GM19455 (cell line): ENCODE measurements at regions not wholly inside any gene's neighbourhood (a gene's known extent, or its start where the extent isn't known, plus 50 kb on each side); places are given as distances from the start of the nearest gene placed in this dataset.
A peak's percentile ranks its signal among the peaks of the same experiment; 100 is the strongest.
"Not testable (repeated sequence)": the region's sequence is repeated elsewhere in the genome, so short reads cannot be mapped to it uniquely, and the experiment has no call there.

Experiments used
- ATAC-seq: cut with Tn5 transposase; IDR thresholded peaks from one replicate; pipeline ENCODE4 v1.9.1; 2021; ENCODE audit not compliant: unreplicated experiment

DNA sequence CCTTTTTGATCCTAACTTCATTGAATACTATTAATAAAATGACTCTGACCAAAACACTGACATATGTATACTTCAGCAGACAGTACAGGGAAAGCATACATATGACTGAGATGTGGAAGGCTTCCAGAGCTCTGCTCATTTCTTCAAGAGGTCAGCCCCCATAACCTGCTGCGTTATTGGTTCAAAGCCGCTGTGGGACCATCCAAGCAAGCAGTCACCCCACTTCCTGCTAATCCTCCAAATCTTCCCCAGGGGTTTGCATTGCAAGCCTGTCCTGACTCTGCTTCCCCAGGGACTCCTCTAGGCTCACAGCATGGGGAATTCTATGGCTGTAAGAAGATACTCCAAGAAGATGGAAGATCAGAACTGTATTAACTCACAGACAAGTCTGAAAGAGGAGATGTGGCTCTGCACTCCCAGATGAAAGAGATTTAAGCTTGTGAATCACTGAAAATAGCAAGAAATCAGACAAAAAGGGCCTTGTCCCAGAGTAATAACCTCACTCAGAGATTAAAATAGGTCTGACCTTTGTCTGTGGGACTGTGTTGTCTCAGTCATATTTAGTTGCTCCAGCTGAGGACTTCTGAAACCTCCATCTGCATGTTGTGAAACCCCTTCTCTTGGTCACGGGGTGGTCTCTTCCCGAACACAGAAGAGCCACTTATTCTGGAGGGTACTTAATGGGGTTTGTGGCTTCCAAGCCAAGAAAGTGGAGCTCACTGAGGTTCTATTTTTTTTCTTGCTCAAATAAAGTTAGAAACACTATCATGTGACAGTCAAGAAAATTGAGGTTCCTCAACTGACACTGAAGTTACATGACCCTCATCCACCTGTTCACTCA is 101.5 kb upstream of the MARCKS start:
- ATAC-seq: peak; percentile 76

DNA sequence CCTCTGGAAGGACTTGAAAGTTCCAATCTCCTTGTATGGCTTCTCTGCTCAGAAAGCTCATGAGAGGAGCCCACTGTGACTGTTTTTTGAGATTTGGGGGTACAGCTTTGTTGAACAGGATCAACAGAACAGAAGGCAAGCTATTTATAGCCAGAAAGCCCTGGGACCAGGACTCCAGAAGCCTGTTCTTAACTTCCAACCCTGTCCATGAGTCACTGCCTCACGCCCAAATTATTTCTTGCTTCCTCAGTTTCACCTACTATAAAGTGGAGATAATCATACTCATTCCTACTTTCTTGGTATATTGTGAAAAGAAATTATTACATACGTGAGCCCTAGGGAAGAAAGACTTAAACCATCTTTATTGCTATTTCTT is 100.9 kb upstream of the MARCKS start:
- ATAC-seq: no peak

DNA sequence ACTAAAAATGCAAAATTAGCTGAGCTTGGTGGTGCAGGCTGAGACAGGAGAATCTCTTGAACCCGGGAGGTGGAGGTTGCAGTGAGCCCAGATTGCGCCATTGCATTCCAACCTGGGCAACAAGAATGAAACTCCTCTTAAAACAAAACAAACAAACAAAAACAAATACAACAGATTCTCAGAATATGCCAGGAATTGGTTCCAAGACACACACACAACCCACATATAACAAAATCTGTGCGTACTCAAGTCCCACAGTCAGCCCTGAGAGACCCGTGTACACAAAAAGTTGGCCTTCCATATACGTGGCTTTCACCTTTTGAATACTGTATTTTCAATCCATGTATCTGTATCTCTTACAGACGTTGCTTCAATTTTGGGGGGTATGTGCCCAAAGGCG is 98.9 kb upstream of the MARCKS start:
- ATAC-seq: no peak

DNA sequence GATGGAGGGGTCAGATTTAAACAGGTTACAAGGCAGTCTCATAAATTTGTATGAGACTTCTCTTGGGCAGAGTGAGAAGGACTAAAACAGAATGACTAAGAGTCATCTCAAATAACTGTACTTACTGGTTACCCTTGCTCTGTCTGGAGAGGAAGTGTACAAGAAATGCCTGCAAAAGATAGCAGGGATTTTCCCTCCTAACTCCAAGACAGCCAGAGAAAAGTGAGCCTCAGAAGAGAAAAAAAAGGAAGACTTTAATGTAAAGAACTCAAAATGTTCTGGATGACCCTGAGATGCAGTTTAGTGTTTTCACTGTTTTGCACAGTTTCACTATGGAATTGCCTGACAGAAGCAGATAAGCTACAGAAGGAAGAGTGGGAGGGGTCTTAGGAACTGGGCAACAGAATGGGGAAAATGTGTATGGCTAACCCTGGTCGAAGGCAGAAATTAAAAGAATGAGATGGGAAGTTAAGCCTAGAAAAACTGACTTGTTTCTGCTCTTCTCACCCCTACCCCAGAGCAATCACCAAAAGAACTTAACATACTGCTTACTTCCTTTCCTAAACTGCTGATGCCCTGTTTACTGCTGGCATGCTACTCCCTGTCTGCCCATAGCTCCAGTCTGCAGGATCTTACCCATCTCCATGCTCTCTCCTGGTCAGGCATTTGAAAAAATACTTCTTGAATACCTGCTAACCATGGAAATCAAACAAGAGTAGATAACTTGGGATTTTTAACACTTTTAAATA is 98.1 kb upstream of the MARCKS start:
- no peak for ATAC-seq

DNA sequence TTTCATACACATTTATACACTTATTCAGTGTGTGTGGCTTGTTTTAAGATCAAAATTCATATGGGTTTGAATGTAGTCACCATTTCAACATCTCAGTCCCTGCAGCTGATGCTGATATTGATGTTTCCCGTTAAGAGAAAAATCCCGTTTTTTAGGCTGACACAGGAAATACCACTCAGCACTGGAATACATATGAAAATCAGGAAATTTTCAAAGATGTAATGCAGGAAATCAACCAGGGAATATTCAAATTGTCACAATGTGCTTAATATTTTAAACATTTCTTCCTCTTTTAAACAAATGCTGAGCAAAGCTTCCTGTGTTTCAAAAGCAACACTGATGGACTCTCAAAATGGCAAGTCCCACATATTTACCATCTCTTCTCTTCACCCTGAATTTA is 94.5 kb upstream of the MARCKS start:
- ATAC-seq: no peak

- no peak for ATAC-seq
These were observed 93.8 kb upstream of the MARCKS start for GRCh38 chr6:113763311-113763766.

DNA sequence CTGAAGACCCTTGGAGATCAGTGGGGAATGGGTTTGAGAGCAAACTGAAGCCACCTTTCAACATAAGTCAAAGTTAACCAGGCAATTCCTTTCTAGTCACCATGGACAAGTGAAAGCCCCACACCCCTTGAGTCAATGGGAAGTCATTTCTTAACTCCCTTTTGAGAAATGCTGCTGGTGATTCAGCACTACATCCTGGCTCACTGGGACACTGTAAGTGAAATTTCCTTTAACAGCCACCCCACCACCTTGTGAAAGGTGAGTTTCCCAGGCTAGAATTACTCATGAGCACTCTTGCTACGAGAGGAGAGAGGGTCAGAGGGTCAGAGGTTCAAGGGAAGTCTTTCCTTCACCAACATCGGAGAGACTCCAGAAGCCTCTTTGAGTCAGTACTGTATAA is 93.3 kb upstream of the MARCKS start:
- ATAC-seq: peak; percentile 64

GRCh38 chr6:113765909-113766308 is 91.2 kb upstream of the MARCKS start:
- ATAC-seq: no peak

DNA sequence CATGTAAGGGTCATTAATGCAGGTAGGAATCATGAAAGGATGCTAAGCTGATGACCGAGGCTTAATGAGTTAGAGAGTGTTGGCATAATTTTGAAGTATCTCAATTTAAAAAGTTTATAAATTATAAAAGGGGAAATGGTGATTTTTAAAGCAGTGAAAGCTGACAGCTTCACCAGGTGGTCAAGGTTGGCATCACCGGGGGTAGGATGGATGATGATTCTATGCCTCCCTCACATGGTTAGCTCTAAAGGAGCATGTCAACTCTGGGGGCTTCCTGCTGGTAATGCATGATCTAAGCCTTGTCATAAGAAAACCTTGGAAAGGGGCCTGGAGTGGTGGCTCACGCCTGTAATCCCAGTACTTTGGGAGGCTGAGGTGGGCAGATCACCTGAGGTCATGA is 89.2 kb upstream of the MARCKS start:
- ATAC-seq: no peak

DNA sequence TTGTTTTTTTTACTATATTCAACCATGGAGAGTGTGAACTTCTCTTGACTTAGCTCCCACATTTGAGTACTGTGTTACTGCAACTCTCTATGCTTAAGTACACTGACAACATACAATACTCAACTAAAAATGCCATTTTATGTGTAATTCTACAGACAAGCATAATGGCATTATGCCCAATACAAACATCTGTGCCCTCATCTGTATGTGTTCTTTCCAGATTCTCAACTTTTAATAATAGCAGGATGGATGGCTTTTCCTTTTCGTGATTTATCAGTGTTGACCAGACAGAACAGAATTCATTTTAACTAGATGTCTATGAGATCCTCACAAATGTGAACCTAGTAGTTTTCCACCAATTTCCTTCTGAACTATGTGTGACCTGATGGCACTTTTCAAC is 84.2 kb upstream of the MARCKS start:
- ATAC-seq: no peak

DNA sequence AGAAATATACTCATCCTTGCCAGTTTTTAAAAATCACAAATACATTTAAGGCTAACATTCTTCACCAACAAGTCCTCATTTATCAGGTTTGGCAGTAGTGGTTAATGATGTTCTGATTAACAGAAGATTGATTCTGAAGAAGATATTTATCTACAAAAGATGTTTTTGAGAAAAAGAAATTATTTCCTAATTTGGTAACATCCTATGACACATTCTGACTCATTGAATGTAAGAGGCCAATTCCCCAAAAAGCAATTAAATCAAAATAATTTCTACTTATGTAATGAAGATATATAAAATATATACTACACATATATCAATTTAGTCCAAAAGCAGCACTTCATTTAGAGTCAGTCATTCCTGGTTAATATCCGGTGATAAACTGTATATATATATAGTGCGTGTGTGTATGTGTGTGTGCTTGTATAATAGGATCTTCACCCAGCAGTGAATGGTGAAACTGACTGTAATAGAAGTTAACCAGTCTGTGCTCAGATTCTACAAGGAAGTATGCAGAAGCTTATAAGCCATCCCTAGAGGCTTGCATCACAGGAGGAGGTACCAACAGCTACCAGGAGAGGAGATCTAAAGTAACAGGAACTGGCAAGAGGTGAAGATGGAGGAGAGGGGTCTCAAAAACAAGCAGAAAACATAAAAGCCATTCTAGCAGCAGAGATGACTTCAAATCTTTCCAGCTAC is 82.9 kb upstream of the MARCKS start:
- no peak for ATAC-seq

GRCh38 chr6:113776998-113777397 is 80.1 kb upstream of the MARCKS start:
- no peak for ATAC-seq

DNA sequence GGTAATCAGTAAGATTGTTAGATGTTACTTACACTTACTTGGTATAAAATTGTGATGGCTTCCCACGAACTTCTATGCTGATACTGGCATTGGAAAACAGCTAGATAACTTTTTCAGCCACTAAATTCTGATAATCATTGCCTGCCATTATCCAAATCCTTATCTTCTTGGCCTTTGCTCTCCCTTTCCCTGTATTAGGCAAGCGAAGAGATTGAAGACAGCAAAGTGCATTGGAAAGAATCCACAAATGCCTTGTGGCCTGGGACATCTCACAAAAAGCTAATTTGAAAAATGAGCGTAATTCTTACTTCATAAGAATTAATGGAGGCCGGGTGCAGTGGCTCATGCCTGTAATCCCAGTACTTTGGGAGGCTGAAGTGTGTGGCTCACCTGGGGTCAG is 79.5 kb upstream of the MARCKS start:
- no peak for ATAC-seq

GRCh38 chr6:113779656-113780055 is 77.5 kb upstream of the MARCKS start:
- no peak for ATAC-seq

DNA sequence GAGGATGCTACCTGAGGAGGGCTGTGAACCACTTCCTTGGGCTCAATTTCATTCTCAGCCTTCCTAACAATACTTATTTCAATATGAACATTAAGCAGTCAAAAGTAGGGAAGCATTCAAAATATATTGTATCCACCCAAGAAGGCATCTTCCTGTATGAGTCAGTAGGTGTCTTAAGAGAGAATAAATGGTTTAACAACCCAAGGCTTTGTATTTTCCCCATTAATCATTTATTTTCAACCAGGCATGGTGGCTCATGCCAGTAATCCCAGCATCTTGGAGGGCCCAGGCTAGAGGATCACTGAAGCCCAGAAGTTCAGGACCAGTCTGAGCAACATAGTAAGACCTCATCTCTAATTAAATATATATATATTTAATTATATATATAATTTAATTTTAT is 74.5 kb upstream of the MARCKS start:
- no peak for ATAC-seq

DNA sequence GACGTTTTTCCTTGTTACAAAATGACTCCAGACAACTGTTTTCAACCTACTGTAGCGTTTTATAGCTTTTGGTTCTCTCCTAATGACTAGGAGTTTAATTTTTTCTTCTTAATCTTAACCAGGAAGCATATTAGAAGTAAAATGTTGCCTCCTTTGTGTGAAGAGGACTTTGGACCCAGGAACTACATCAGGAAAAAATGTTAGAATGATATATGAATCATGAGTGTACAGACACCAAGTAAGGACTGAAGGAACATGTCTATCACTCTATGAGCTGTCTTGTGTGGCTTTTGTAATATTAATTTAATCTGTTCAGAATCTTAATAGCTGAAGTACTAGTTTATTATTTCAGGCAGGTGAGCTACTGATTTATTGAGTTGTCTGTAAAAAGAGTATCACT is 71.0 kb upstream of the MARCKS start:
- ATAC-seq: no peak

GRCh38 chr6:113788586-113788985 is 68.6 kb upstream of the MARCKS start:
- no peak for ATAC-seq

- ATAC-seq: not testable (repeated sequence)
These were observed 65.9 kb upstream of the MARCKS start for GRCh38 chr6:113791225-113791624.

DNA sequence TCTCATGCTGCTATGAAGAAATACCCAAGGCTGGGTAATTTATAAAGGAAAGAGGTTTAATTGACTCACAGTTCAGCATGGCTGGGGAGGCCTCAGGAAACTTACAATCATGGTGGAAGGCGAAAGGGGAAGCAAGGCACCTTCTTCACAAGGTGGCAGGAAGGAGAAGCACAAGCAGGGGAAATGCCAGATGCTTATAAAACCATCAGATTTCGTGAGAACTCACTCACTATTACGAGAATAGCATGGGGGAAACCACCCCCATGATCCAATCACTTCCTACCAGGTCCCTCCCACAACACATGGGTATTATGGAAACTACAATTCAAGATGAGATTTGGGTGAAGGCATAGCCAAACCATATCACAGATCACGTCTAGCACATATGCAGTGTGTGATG is 61.8 kb upstream of the MARCKS start:
- not testable (repeated sequence) for ATAC-seq

DNA sequence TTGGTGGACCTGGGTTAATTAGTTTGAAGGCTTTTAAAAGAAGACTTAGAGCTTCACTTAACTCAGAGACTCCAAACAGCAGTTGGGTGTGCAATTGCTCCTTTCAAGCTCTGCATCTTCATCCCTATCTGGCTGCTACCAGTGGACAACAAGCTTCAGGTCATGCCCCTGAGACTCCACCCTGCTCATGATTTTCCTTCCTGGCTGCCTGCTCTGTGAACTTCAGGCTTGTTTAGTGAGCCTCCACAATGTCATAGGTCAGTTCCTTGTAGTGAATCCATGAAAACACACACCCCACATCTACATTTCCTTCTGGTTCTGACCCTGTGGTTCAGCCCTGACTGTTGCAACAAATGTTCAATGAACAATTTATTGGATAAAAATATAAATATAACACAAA is 61.1 kb upstream of the MARCKS start:
- no peak for ATAC-seq

DNA sequence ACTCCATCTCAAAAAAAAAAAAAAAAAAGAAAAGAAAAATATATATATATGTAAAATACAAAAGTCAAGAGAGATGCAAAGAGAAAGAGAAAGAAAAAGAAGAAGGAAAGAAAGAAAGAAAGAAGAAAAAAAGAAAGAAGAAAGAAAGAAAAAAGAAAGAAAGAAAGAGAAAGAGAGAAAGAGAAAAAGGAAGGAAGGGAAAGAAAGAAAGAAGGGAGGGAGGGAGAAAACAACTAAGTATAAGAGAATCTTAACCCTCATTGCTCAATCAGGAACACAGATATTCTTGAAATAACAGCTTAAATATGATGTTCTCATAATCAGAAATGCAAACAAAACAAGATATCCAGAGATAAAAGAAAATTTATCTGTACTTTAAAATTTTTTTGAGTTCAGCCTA is 54.4 kb upstream of the MARCKS start:
- ATAC-seq: no peak
